T-cell (primary cell): ENCODE measurements at regions not wholly inside any gene's neighbourhood (a gene's known extent, or its start where the extent isn't known, plus 50 kb on each side); places are given as distances from the start of the nearest gene placed in this dataset.

ENCODE experiments used
- ATAC-seq, 4 experiments: fragments of 200-7000 bp in 3 of 4; fragments of 150-1000 bp in 1 of 4; cut with Tn5 transposase; replicated peaks in 1 of 4; 1 replicate in 3 of 4; 2 replicates in 1 of 4; pipeline ENCODE4 v1.10.0; 2021; ENCODE audit warnings: moderate library complexity in 3 of 4, mild to moderate bottlenecking in 2 of 4, moderate number of reproducible peaks in 1 of 4
- CTCF ChIA-PET, 2 donors: fragments of 300-600 bp; sonication (Branson Sonifier 250); formaldehyde crosslinking; loops; one replicate each; lab custom pipeline; 2022; ENCODE audit warnings: antibody characterized with exemption in 2 of 2; lab: Charles Lee
- POLR2A ChIA-PET, 2 donors: fragments of 300-600 bp; sonication (Branson Sonifier 250); formaldehyde crosslinking; loops; one replicate each; lab custom pipeline; 2022; ENCODE audit warnings: antibody characterized with exemption in 2 of 2; lab: Charles Lee
- DNase-seq, 35 experiments: peaks; one replicate each; pipeline versions ENCODE4 v3.0.0 to v3.0.0-alpha.2; 2013 to 2023
- H3K27ac ChIP-seq: one replicate; pipeline ENCODE4 v1.5.1; 2013; ENCODE audit warnings: low read length
- H3K27me3 ChIP-seq, 2 experiments: replicated peaks in 1 of 2; 1 replicate in 1 of 2; 2 replicates in 1 of 2; pipeline versions ENCODE4 v1.6.1 to v1.7.0; 2013; ENCODE audit warnings: low read length in 1 of 2, mixed read lengths in 1 of 2; ENCODE audit not compliant: control insufficient read depth in 2 of 2, insufficient read depth in 2 of 2; ENCODE audit errors: extremely low read depth in 1 of 2
- H3K36me3 ChIP-seq, 2 donors: 1 replicate in 1 of 2; 2 replicates in 1 of 2; pipeline versions ENCODE4 v1.6.1 to v1.7.0; 2013; ENCODE audit warnings: low read length in 1 of 2; ENCODE audit not compliant: control insufficient read depth in 2 of 2, insufficient read depth in 1 of 2; ENCODE audit errors: extremely low read depth in 1 of 2
- H3K4me1 ChIP-seq, 2 experiments: 1 replicate in 1 of 2; 2 replicates in 1 of 2; pipeline versions ENCODE4 v1.6.1 to v1.7.0; 2013; ENCODE audit warnings: low read length in 2 of 2, mixed read lengths in 1 of 2; ENCODE audit not compliant: insufficient read depth in 2 of 2, control insufficient read depth in 1 of 2; ENCODE audit errors: extremely low read depth in 1 of 2
- H3K4me3 ChIP-seq, 2 donors: 1 replicate in 1 of 2; 2 replicates in 1 of 2; pipeline versions ENCODE4 v1.5.1 to v1.7.0; 2013; ENCODE audit warnings: mild to moderate bottlenecking in 2 of 2, low read length in 1 of 2, moderate library complexity in 1 of 2; ENCODE audit not compliant: control insufficient read depth in 1 of 2; ENCODE audit errors: extremely low read depth in 1 of 2
- H3K9me3 ChIP-seq: 2 replicates; pipeline ENCODE4 v1.7.0; 2013
- H3K27ac Mint-ChIP-seq, 2 donors: one replicate each; pipeline ENCODE4 v1.8.0; 2020 to 2021; ENCODE audit warnings: mild to moderate bottlenecking in 2 of 2, mixed read lengths in 2 of 2
- H3K27me3 Mint-ChIP-seq, 2 donors: one replicate each; pipeline ENCODE4 v1.8.0; 2021 to 2022; ENCODE audit warnings: mixed read lengths in 2 of 2
- H3K36me3 Mint-ChIP-seq: one replicate; pipeline ENCODE4 v1.8.0; 2021; ENCODE audit warnings: mixed read lengths
- H3K4me1 Mint-ChIP-seq, 3 donors: one replicate each; pipeline ENCODE4 v1.8.0; 2020 to 2022; ENCODE audit warnings: mixed read lengths in 3 of 3, mild to moderate bottlenecking in 1 of 3
- H3K4me3 Mint-ChIP-seq, 3 donors: one replicate each; pipeline ENCODE4 v1.8.0; 2020 to 2022; ENCODE audit warnings: mild to moderate bottlenecking in 3 of 3, mixed read lengths in 3 of 3, moderate library complexity in 3 of 3
- H3K9me3 Mint-ChIP-seq, 3 donors: one replicate each; pipeline ENCODE4 v1.8.0; 2020 to 2022; ENCODE audit warnings: mixed read lengths in 3 of 3
- WGBS: methylation state at CpG from one replicate; pipeline ENCODE4 v1.1.5; 2013; ENCODE audit warnings: missing lambda C conversion rate; ENCODE audit not compliant: insufficient coverage; 5-methylcytosine and 5-hydroxymethylcytosine counted together

DNA sequence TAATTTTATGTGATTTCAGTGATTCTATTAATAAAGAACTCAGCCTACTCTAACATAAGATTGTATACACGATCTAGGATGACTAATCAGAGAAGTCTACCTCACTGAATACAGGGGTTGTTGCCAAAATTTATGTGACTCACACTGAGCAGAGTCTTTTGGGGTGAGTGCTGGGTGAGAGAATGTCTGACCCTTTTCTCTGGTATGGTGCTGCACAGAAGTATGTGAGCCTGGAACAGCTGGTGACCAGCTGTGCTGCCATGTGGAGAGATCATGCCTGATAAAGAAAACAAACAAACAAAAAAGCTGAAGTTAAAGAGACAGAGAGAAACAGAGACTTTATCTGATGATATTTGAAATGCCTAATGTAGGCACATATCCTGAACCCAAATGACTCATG lies 618.1 kb upstream of the GRIA3 start:
- ATAC-seq = no peak
- no CpG with 5 or more reads among the region's 1 CpG for WGBS

DNA sequence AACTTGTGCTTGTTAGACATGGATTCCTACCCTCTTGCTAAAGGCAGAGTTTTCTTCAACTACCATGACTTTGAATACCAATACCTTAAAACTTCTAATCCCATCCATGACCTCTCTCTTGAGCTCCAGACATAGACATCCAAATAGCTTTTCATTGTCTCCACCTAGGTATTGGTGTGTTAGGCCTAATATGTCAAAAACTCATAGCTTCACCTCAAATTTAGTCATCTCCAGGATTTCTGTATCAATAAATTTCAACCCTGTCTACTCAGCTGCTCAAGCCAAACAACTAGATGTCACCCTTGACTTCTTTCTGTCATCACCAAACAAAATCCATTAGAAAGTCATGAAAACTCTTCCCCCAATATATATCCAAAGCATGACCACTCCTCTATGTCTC lies 617.7 kb upstream of the GRIA3 start:
- peaks cover under 1 to 4% (median 2%) of the 10 kb centered on the region in 3 donors for H3K9me3 Mint-ChIP-seq
- H3K36me3 Mint-ChIP-seq = no peaks in the 10 kb centered on the region
- POLR2A ChIA-PET = no interaction called here
- no peak for ATAC-seq
- no peaks in the 10 kb centered on the region for H3K4me1 Mint-ChIP-seq
- Histone ChIP-seq H3K36me3 (no peaks in the 10 kb centered on the region), H3K27ac (no peak overlapping the region), H3K9me3 (no peaks in the 10 kb centered on the region), H3K4me1 (no peaks in the 10 kb centered on the region), H3K27me3 (no peaks in the 10 kb centered on the region), H3K4me3 (no peak overlapping the region)
- peaks cover 0 to 3% of the 10 kb centered on the region in 2 donors for H3K27me3 Mint-ChIP-seq
- no peak overlapping the region for H3K4me3 Mint-ChIP-seq
- CTCF ChIA-PET = interaction anchor here in 1 of 2 donors (0.8 kb wide), 1 partner anchor 1359 kb away, joined by 3 read pairs; no protein-coding TSS in a partner anchor
- no peak overlapping the region for H3K27ac Mint-ChIP-seq
- DNase-seq = no peak

More for the DNA sequence above, 618.1 kb upstream of the GRIA3 start:
- Histone ChIP-seq H3K4me1 (no peaks in the 10 kb centered on the region), H3K27me3 (no peaks in the 10 kb centered on the region), H3K4me3 (no peak overlapping the region), H3K9me3 (no peaks in the 10 kb centered on the region), H3K36me3 (no peaks in the 10 kb centered on the region), H3K27ac (no peak overlapping the region)
- H3K9me3 Mint-ChIP-seq = peaks cover 2 to 4% (median 3%) of the 10 kb centered on the region in 3 donors
- H3K27ac Mint-ChIP-seq = no peak overlapping the region
- no peak overlapping the region for H3K4me3 Mint-ChIP-seq
- DNase-seq = no peak
- CTCF ChIA-PET = interaction anchor here in 1 of 2 donors (0.8 kb wide), 1 partner anchor 1359 kb away, joined by 3 read pairs; no protein-coding TSS in a partner anchor
- H3K27me3 Mint-ChIP-seq = peaks cover 0 to 2% of the 10 kb centered on the region in 2 donors
- H3K36me3 Mint-ChIP-seq = no peaks in the 10 kb centered on the region
- no peaks in the 10 kb centered on the region for H3K4me1 Mint-ChIP-seq
- POLR2A ChIA-PET = no interaction called here

DNA sequence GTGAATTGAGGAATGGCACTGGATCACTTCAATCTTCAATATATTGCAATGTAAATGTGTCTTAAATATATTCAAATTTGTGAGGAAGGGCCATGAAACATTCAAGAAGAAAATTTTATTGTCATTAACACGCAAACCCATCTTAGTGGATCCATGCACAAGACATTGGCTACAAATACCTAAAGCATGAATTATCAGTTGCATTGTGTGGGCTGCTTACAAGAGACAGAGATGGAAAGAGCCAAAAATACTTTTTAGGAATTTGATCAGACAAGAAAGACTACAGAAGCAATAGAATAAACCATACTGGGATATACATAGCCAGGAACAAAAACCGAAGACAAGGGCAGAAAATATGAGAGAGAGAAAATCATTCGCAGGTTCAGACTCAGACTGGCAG lies 616.2 kb upstream of the GRIA3 start:
- H3K4me1 ChIP-seq = no peaks in the 10 kb centered on the region
- no peak overlapping the region for H3K27ac ChIP-seq
- H3K4me3 Mint-ChIP-seq = no peak overlapping the region
- H3K27ac Mint-ChIP-seq = no peak overlapping the region
- no peaks in the 10 kb centered on the region for H3K27me3 ChIP-seq
- H3K4me1 Mint-ChIP-seq = no peaks in the 10 kb centered on the region
- ATAC-seq (no peak), DNase-seq (no peak)
- no CpG with 5 or more reads among the region's 3 CpGs for WGBS
- POLR2A ChIA-PET = no interaction called here
- H3K4me3 ChIP-seq = no peak overlapping the region
- H3K36me3 ChIP-seq = no peaks in the 10 kb centered on the region
- no peaks in the 10 kb centered on the region for H3K36me3 Mint-ChIP-seq
- peaks cover 0 to 3% of the 10 kb centered on the region in 2 donors for H3K27me3 Mint-ChIP-seq
- H3K9me3 ChIP-seq = no peaks in the 10 kb centered on the region
- CTCF ChIA-PET = no interaction called here
- peaks cover 0 to 4% (median 4%) of the 10 kb centered on the region in 3 donors for H3K9me3 Mint-ChIP-seq

DNA sequence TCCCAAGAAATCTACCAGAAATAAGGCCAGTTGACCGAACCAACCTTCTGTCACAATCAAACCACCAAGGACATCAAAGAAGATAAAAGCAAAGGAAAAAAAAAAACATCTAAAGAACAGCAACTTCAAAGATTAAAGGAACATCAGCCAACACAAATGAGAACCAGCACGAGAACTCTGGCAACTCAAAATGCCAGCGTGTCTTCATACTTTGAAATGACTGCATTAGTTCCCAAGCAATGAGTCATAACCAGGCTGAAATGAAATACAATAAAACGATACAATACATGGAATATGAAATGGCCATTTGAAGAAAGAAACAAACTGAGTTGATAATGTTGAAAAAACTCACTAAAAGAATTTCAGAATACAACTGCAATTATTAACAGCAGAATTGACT lies 611.6 kb upstream of the GRIA3 start:
- ATAC-seq (no peak), DNase-seq (no peak)
- WGBS = no CpG with 5 or more reads among the region's 4 CpGs
- H3K4me1 Mint-ChIP-seq = no peaks in the 10 kb centered on the region
- H3K4me3 Mint-ChIP-seq = no peak overlapping the region
- H3K4me1 ChIP-seq = no peaks in the 10 kb centered on the region
- no peaks in the 10 kb centered on the region for H3K9me3 ChIP-seq
- CTCF ChIA-PET = no interaction called here
- H3K36me3 Mint-ChIP-seq = no peaks in the 10 kb centered on the region
- H3K27me3 Mint-ChIP-seq = peaks cover 0 to 7% of the 10 kb centered on the region in 2 donors
- H3K27ac Mint-ChIP-seq = no peak overlapping the region
- H3K27me3 ChIP-seq = no peaks in the 10 kb centered on the region
- H3K27ac ChIP-seq = no peak overlapping the region
- POLR2A ChIA-PET = no interaction called here
- H3K9me3 Mint-ChIP-seq = peaks cover 0 to 13% (median 4%) of the 10 kb centered on the region in 3 donors
- H3K36me3 ChIP-seq = no peaks in the 10 kb centered on the region
- H3K4me3 ChIP-seq = no peak overlapping the region

DNA sequence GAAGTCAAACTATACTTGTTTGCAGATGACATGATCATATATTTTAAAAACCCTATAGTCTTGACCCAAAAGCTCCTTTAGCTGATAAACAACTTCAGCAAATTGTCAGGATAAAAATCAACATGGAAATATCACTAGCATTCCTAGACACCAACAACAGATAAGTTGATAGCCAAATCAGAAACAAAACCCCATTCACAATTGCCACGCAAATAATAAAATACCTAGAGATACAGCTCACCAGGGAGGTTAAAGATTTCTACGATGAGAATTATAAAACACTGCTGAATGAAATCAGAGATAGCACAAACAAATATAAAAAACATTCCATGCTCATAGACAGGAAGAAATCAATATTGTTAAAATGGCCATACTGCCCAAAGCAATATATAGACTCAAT lies 605.0 kb upstream of the GRIA3 start:
- Mint-ChIP-seq H3K4me1 (no peaks in the 10 kb centered on the region), H3K27ac (no peak overlapping the region), H3K9me3 (peaks cover 0 to 5% (median 2%) of the 10 kb centered on the region in 3 donors), H3K4me3 (no peak overlapping the region), H3K27me3 (peaks cover 0 to 5% of the 10 kb centered on the region in 2 donors), H3K36me3 (no peaks in the 10 kb centered on the region)
- ChIA-PET POLR2A (no interaction called here), CTCF (interaction anchor here in 1 of 2 donors (0.7 kb wide), 1 partner anchor 53 kb away, joined by 3 read pairs; no protein-coding TSS in a partner anchor)
- ATAC-seq (no peak), DNase-seq (no peak)
- Histone ChIP-seq H3K27me3 (no peaks in the 10 kb centered on the region), H3K4me1 (no peaks in the 10 kb centered on the region), H3K36me3 (no peaks in the 10 kb centered on the region), H3K9me3 (no peaks in the 10 kb centered on the region), H3K27ac (no peak overlapping the region), H3K4me3 (no peak overlapping the region)
- WGBS = no CpG with 5 or more reads among the region's 2 CpGs

DNA sequence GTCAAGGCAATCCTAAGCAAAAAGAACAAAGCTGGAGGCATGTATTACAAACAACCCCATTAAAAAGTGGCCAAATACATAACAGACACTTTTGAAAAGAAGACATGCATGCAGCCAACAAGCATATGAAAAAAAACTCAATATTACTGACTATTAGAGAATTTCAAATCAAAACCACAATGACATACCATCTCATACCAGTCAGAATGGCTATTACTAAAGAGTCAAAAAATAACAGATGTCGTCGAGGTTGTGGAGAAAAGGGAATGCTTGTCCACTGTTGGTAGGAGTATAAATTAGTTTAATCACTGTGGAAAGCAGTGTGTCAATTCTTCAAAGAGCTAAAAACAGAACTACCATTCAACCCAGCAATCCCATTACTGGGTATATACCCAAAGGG lies 604.6 kb upstream of the GRIA3 start:
- Histone ChIP-seq H3K27ac (no peak overlapping the region), H3K4me1 (no peaks in the 10 kb centered on the region), H3K9me3 (no peaks in the 10 kb centered on the region), H3K27me3 (no peaks in the 10 kb centered on the region), H3K4me3 (no peak overlapping the region), H3K36me3 (no peaks in the 10 kb centered on the region)
- no peak overlapping the region for H3K4me3 Mint-ChIP-seq
- H3K36me3 Mint-ChIP-seq = no peaks in the 10 kb centered on the region
- ChIA-PET POLR2A (no interaction called here), CTCF (interaction anchor here in 1 of 2 donors (0.7 kb wide), 1 partner anchor 52 kb away, joined by 3 read pairs; no protein-coding TSS in a partner anchor)
- H3K9me3 Mint-ChIP-seq = peaks cover 0 to 5% (median 0%) of the 10 kb centered on the region in 3 donors
- WGBS = no CpG with 5 or more reads among the region's 2 CpGs
- no peak overlapping the region for H3K27ac Mint-ChIP-seq
- ATAC-seq = no peak
- H3K27me3 Mint-ChIP-seq = peaks cover 0 to 5% of the 10 kb centered on the region in 2 donors
- no peaks in the 10 kb centered on the region for H3K4me1 Mint-ChIP-seq
- no peak for DNase-seq
